Adrenal gland (tissue), 5 donors: ENCODE measurements at regions not wholly inside any gene's neighbourhood (a gene's known extent, or its start where the extent isn't known, plus 50 kb on each side); places are given as distances from the start of the nearest gene placed in this dataset.

ENCODE experiments used
- CTCF ChIP-seq, 6 experiments: fragments of 450-650 bp in 4 of 6; fragments of 200-600 bp in 2 of 6; sonication (generic) in 1 of 6; IDR thresholded peaks; 1 replicate in 5 of 6; 2 replicates in 1 of 6; pipeline versions ENCODE4 v1.5.1 to v1.8.0; 2016 to 2021; ENCODE audit warnings: antibody characterized with exemption in 6 of 6, mild to moderate bottlenecking in 2 of 6, moderate library complexity in 1 of 6
- POLR2A ChIP-seq, 2 donors: fragments of 450-650 bp; IDR thresholded peaks; one replicate each; pipeline ENCODE4 v1.6.1; 2017; ENCODE audit warnings: antibody characterized with exemption in 2 of 2, mild to moderate bottlenecking in 2 of 2, moderate library complexity in 1 of 2
- donor health status: DM: no; HTN: no; CAD: no.

GRCh38 chr14:26655128-26655527, 57.3 kb upstream of the NOVA1 start:
- TF ChIP-seq POLR2A (IDR thresholded peaks at IDR 0.05) (no peak), CTCF (IDR thresholded peaks at IDR 0.05) (no peak)
